ENCODE measurements at regions not wholly inside any gene's neighbourhood (a gene's known extent, or its start where the extent isn't known, plus 50 kb on each side); places are given as distances from the start of the nearest gene placed in this dataset.
A peak's percentile ranks its signal among the peaks of the same experiment; 100 is the strongest.

GRCh38 chr12:69123919-69124638 is 115.3 kb upstream of the CPSF6 start:
- Histone ChIP-seq H3K14ac (ENCODE audit: low read length in 2 of 2) (no peak overlapping the region), H2BK5ac (ENCODE audit: low read depth, low read length, poor library complexity, severe bottlenecking) (no peak overlapping the region), H2AK5ac (ENCODE audit: low read length, severe bottlenecking) (no peak overlapping the region), H3K4me2 (ENCODE audit: low read length, poor library complexity, severe bottlenecking) (no peak overlapping the region), H2BK12ac (ENCODE audit: low read length in 2 of 2) (no peak overlapping the region), H3K79me1 (replicated peaks; ENCODE audit: low read length, poor library complexity, severe bottlenecking) (no peaks in the 10 kb centered on the region), H3K4me1 (ENCODE audit: control insufficient read depth, insufficient read depth, low read depth, low read length) (no peaks in the 10 kb centered on the region), H3K23ac (ENCODE audit: low read length in 2 of 2) (no peak overlapping the region), H4K8ac (ENCODE audit: low read length) (no peak overlapping the region), H3K27me3 (ENCODE audit: control insufficient read depth in 1 of 2, insufficient read depth in 1 of 2, low read length in 2 of 2) (peaks cover 0 to 6% of the 10 kb centered on the region in 2 experiments), H4K91ac (ENCODE audit: low read length) (no peak overlapping the region), H3K4me3 (ENCODE audit: insufficient read depth in 1 of 2, low read depth in 1 of 2, low read length in 2 of 2) (no peak overlapping the region), H3K18ac (ENCODE audit: low read depth in 1 of 2, low read length in 2 of 2) (no peak overlapping the region), H2BK15ac (ENCODE audit: low read depth, poor library complexity, severe bottlenecking) (no peak overlapping the region), H3K27ac (ENCODE audit: low read length, poor library complexity, severe bottlenecking) (no peak overlapping the region), H3K4ac (ENCODE audit: low read depth in 1 of 2, low read length in 2 of 2) (no peak overlapping the region), H3K36me3 (ENCODE audit: control insufficient read depth in 1 of 2, insufficient read depth in 2 of 2, low read depth in 1 of 2, low read length in 2 of 2) (no peaks in the 10 kb centered on the region), H2AFZ (ENCODE audit: low read depth, low read length) (no peak overlapping the region), H3K9me3 (ENCODE audit: control insufficient read depth, low read length) (no peaks in the 10 kb centered on the region), H2BK120ac (ENCODE audit: low read depth, low read length) (no peak overlapping the region), H3K9ac (ENCODE audit: low read length) (no peak overlapping the region)
- 89% methylated on average over 6 of the region's 8 CpGs for WGBS
- no peak for DNase-seq

DNA sequence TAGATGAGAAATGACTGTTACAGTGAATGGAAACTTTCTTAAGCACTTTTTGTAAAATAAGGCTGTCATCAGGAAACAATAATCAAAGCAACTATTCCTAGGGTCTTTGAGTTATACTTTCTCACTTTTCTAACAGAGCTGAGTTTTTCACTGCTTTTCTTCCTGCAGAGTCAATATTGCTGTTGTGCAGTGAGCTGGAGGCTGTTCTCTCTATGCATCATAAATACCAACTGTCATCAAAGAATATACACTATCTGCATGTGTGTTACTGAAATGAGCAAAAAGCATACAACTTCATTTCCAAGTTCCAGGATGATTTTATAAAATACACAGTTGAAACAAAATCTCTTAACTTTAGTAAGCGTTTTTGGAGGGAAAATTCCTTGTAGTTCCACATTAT is 110.4 kb upstream of the CPSF6 start:
- no peak for DNase-seq
- no peak overlapping the region for H3K14ac ChIP-seq (ENCODE audit: low read length in 2 of 2)
- H3K4me3 ChIP-seq (ENCODE audit: insufficient read depth in 1 of 2, low read depth in 1 of 2, low read length in 2 of 2), result no peak overlapping the region
- H3K23ac ChIP-seq (ENCODE audit: low read length in 2 of 2), result no peak overlapping the region
- no peak overlapping the region for H3K9ac ChIP-seq (ENCODE audit: low read length)
- H3K27ac ChIP-seq (ENCODE audit: low read length, poor library complexity, severe bottlenecking), result no peak overlapping the region
- no peak overlapping the region for H2BK120ac ChIP-seq (ENCODE audit: low read depth, low read length)
- H3K36me3 ChIP-seq (ENCODE audit: control insufficient read depth in 1 of 2, insufficient read depth in 2 of 2, low read depth in 1 of 2, low read length in 2 of 2), result no peaks in the 10 kb centered on the region
- no peak overlapping the region for H4K8ac ChIP-seq (ENCODE audit: low read length)
- H3K4me1 ChIP-seq (ENCODE audit: control insufficient read depth, insufficient read depth, low read depth, low read length), result no peaks in the 10 kb centered on the region
- no peak overlapping the region for H3K18ac ChIP-seq (ENCODE audit: low read depth in 1 of 2, low read length in 2 of 2)
- no CpG with 5 or more reads among the region's 1 CpG for WGBS
- no peak overlapping the region for H2AFZ ChIP-seq (ENCODE audit: low read depth, low read length)
- peaks cover 3 to 5% of the 10 kb centered on the region in 2 experiments for H3K27me3 ChIP-seq (ENCODE audit: control insufficient read depth in 1 of 2, insufficient read depth in 1 of 2, low read length in 2 of 2)
- H2AK5ac ChIP-seq (ENCODE audit: low read length, severe bottlenecking), result no peak overlapping the region
- H3K4me2 ChIP-seq (ENCODE audit: low read length, poor library complexity, severe bottlenecking), result no peak overlapping the region
- no peaks in the 10 kb centered on the region for H3K79me1 ChIP-seq (replicated peaks; ENCODE audit: low read length, poor library complexity, severe bottlenecking)
- no peaks in the 10 kb centered on the region for H3K9me3 ChIP-seq (ENCODE audit: control insufficient read depth, low read length)
- no peak overlapping the region for H4K91ac ChIP-seq (ENCODE audit: low read length)
- H2BK12ac ChIP-seq (ENCODE audit: low read length in 2 of 2), result no peak overlapping the region
- no peak overlapping the region for H2BK5ac ChIP-seq (ENCODE audit: low read depth, low read length, poor library complexity, severe bottlenecking)
- H2BK15ac ChIP-seq (ENCODE audit: low read depth, poor library complexity, severe bottlenecking), result no peak overlapping the region
- no peak overlapping the region for H3K4ac ChIP-seq (ENCODE audit: low read depth in 1 of 2, low read length in 2 of 2)

DNA sequence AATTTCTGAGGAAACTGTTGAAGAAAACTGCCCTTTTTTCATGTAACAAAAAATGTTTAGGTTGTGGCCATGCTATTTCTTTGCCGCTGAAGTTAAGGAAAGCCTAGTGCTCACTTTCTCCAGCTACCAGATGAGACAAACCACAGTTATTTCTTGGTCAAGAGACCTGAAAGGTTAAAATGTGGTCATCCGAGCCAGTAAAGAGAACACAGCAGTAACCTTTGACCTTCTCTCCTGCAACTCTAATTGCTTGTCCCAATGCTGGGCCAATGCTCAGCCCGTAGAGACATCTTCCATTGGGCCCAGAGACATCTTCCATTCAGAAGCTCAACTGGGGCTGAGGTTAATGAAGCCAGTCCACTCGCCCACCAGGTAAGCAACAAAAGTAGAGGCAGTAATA is 109.8 kb upstream of the CPSF6 start:
- H2BK120ac ChIP-seq (ENCODE audit: low read depth, low read length), result no peak overlapping the region
- 57% methylated on average over 4 of the region's 4 CpGs for WGBS
- peak overlapping the region in 1 of 2 experiments; percentile 12 for H3K18ac ChIP-seq (ENCODE audit: low read depth in 1 of 2, low read length in 2 of 2)
- H3K27me3 ChIP-seq (ENCODE audit: control insufficient read depth in 1 of 2, insufficient read depth in 1 of 2, low read length in 2 of 2), result peaks cover 3 to 5% of the 10 kb centered on the region in 2 experiments
- no peaks in the 10 kb centered on the region for H3K79me1 ChIP-seq (replicated peaks; ENCODE audit: low read length, poor library complexity, severe bottlenecking)
- no peak overlapping the region for H2BK12ac ChIP-seq (ENCODE audit: low read length in 2 of 2)
- H4K91ac ChIP-seq (ENCODE audit: low read length), result no peak overlapping the region
- H3K27ac ChIP-seq (ENCODE audit: low read length, poor library complexity, severe bottlenecking), result no peak overlapping the region
- H2BK5ac ChIP-seq (ENCODE audit: low read depth, low read length, poor library complexity, severe bottlenecking), result no peak overlapping the region
- no peak overlapping the region for H2AFZ ChIP-seq (ENCODE audit: low read depth, low read length)
- H3K36me3 ChIP-seq (ENCODE audit: control insufficient read depth in 1 of 2, insufficient read depth in 2 of 2, low read depth in 1 of 2, low read length in 2 of 2), result no peaks in the 10 kb centered on the region
- no peak overlapping the region for H3K23ac ChIP-seq (ENCODE audit: low read length in 2 of 2)
- no peak overlapping the region for H2AK5ac ChIP-seq (ENCODE audit: low read length, severe bottlenecking)
- DNase-seq, result peak; percentile 38
- no peak overlapping the region for H2BK15ac ChIP-seq (ENCODE audit: low read depth, poor library complexity, severe bottlenecking)
- H3K14ac ChIP-seq (ENCODE audit: low read length in 2 of 2), result no peak overlapping the region
- no peak overlapping the region for H3K4me3 ChIP-seq (ENCODE audit: insufficient read depth in 1 of 2, low read depth in 1 of 2, low read length in 2 of 2)
- H3K4me1 ChIP-seq (ENCODE audit: control insufficient read depth, insufficient read depth, low read depth, low read length), result no peaks in the 10 kb centered on the region
- no peak overlapping the region for H3K9ac ChIP-seq (ENCODE audit: low read length)
- H3K4ac ChIP-seq (ENCODE audit: low read depth in 1 of 2, low read length in 2 of 2), result no peak overlapping the region
- no peak overlapping the region for H4K8ac ChIP-seq (ENCODE audit: low read length)
- no peak overlapping the region for H3K4me2 ChIP-seq (ENCODE audit: low read length, poor library complexity, severe bottlenecking)
- H3K9me3 ChIP-seq (ENCODE audit: control insufficient read depth, low read length), result no peaks in the 10 kb centered on the region

GRCh38 chr12:69130064-69130463 is 109.3 kb upstream of the CPSF6 start:
- H3K36me3 ChIP-seq (ENCODE audit: control insufficient read depth in 1 of 2, insufficient read depth in 2 of 2, low read depth in 1 of 2, low read length in 2 of 2), result no peaks in the 10 kb centered on the region
- peaks cover 3 to 5% of the 10 kb centered on the region in 2 experiments for H3K27me3 ChIP-seq (ENCODE audit: control insufficient read depth in 1 of 2, insufficient read depth in 1 of 2, low read length in 2 of 2)
- H3K4me1 ChIP-seq (ENCODE audit: control insufficient read depth, insufficient read depth, low read depth, low read length), result no peaks in the 10 kb centered on the region
- no peak overlapping the region for H2BK12ac ChIP-seq (ENCODE audit: low read length in 2 of 2)
- no peak overlapping the region for H3K18ac ChIP-seq (ENCODE audit: low read depth in 1 of 2, low read length in 2 of 2)
- no peak overlapping the region for H3K4me2 ChIP-seq (ENCODE audit: low read length, poor library complexity, severe bottlenecking)
- no peak for DNase-seq
- H3K9me3 ChIP-seq (ENCODE audit: control insufficient read depth, low read length), result no peaks in the 10 kb centered on the region
- no peak overlapping the region for H3K9ac ChIP-seq (ENCODE audit: low read length)
- no peak overlapping the region for H2AFZ ChIP-seq (ENCODE audit: low read depth, low read length)
- H3K23ac ChIP-seq (ENCODE audit: low read length in 2 of 2), result no peak overlapping the region
- no peak overlapping the region for H3K14ac ChIP-seq (ENCODE audit: low read length in 2 of 2)
- H2BK15ac ChIP-seq (ENCODE audit: low read depth, poor library complexity, severe bottlenecking), result no peak overlapping the region
- no peak overlapping the region for H3K4ac ChIP-seq (ENCODE audit: low read depth in 1 of 2, low read length in 2 of 2)
- H3K4me3 ChIP-seq (ENCODE audit: insufficient read depth in 1 of 2, low read depth in 1 of 2, low read length in 2 of 2), result no peak overlapping the region
- no peak overlapping the region for H2BK120ac ChIP-seq (ENCODE audit: low read depth, low read length)
- H4K8ac ChIP-seq (ENCODE audit: low read length), result no peak overlapping the region
- no peak overlapping the region for H4K91ac ChIP-seq (ENCODE audit: low read length)
- H3K27ac ChIP-seq (ENCODE audit: low read length, poor library complexity, severe bottlenecking), result no peak overlapping the region
- H2BK5ac ChIP-seq (ENCODE audit: low read depth, low read length, poor library complexity, severe bottlenecking), result no peak overlapping the region
- H2AK5ac ChIP-seq (ENCODE audit: low read length, severe bottlenecking), result no peak overlapping the region
- no peaks in the 10 kb centered on the region for H3K79me1 ChIP-seq (replicated peaks; ENCODE audit: low read length, poor library complexity, severe bottlenecking)

All from mesenchymal stem cell (in vitro differentiated cells and primary cell).